Panc1 (cell line): ENCODE measurements at regions not wholly inside any gene's neighbourhood (a gene's known extent, or its start where the extent isn't known, plus 50 kb on each side); places are given as distances from the start of the nearest gene placed in this dataset.

ENCODE experiments used
- CTCF ChIP-seq: fragments of 450-650 bp; IDR thresholded peaks from 2 replicates; pipeline ENCODE4 v1.5.1; 2017; ENCODE audit warnings: mild to moderate bottlenecking
- POLR2AphosphoS5 ChIP-seq: IDR thresholded peaks from 2 replicates; pipeline ENCODE4 v1.6.1; 2012; ENCODE audit warnings: mild to moderate bottlenecking, low read depth, low read length, moderate library complexity
- SIN3A ChIP-seq: IDR thresholded peaks from 2 replicates; pipeline ENCODE4 v1.6.1; 2012; ENCODE audit warnings: low read depth, mild to moderate bottlenecking, low read length, moderate library complexity, borderline replicate concordance; ENCODE audit not compliant: insufficient read depth
- TF ChIP-seq, protein P1 (sequence below), 2 experiments: IDR thresholded peaks; 2 replicates each; pipeline ENCODE4 v1.6.1; 2011 to 2012; ENCODE audit warnings: low read depth in 2 of 2, control low read depth in 1 of 2, low read length in 1 of 2, mild to moderate bottlenecking in 1 of 2, moderate library complexity in 1 of 2; ENCODE audit not compliant: insufficient read depth in 1 of 2

- TF ChIP-seq, protein P1, sequence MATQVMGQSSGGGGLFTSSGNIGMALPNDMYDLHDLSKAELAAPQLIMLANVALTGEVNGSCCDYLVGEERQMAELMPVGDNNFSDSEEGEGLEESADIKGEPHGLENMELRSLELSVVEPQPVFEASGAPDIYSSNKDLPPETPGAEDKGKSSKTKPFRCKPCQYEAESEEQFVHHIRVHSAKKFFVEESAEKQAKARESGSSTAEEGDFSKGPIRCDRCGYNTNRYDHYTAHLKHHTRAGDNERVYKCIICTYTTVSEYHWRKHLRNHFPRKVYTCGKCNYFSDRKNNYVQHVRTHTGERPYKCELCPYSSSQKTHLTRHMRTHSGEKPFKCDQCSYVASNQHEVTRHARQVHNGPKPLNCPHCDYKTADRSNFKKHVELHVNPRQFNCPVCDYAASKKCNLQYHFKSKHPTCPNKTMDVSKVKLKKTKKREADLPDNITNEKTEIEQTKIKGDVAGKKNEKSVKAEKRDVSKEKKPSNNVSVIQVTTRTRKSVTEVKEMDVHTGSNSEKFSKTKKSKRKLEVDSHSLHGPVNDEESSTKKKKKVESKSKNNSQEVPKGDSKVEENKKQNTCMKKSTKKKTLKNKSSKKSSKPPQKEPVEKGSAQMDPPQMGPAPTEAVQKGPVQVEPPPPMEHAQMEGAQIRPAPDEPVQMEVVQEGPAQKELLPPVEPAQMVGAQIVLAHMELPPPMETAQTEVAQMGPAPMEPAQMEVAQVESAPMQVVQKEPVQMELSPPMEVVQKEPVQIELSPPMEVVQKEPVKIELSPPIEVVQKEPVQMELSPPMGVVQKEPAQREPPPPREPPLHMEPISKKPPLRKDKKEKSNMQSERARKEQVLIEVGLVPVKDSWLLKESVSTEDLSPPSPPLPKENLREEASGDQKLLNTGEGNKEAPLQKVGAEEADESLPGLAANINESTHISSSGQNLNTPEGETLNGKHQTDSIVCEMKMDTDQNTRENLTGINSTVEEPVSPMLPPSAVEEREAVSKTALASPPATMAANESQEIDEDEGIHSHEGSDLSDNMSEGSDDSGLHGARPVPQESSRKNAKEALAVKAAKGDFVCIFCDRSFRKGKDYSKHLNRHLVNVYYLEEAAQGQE (IDR thresholded peaks at IDR 0.05; ENCODE audit: insufficient read depth in 1 of 2, low read depth in 2 of 2, low read length in 1 of 2), result no peak
- TF ChIP-seq CTCF (no peak), POLR2AphosphoS5 (no peak), SIN3A (no peak)
These were observed 565.8 kb downstream of the IGSF11 start for GRCh38 chr3:118468801-118469200.
